ENCODE measurements at regions not wholly inside any gene's neighbourhood (a gene's known extent, or its start where the extent isn't known, plus 50 kb on each side); places are given as distances from the start of the nearest gene placed in this dataset.

DNA sequence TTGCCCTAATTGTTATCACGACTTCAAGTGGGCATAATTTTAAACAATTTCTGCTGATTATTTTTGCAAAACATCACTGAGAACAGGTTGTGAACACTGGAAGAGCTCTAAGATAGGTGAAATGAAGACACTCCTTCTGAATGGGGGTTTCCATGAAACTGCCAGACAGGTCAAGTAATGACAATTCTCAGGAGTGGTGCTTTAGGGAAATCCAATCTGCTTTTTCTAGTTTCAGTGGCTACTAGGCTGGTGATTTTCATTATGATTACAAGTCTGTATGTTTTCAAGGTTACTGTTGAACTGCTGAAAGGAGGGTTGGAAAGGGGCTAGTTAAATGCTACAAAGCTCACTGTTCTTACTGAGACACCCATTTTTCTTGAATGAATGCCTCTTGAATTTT lies 1724.2 kb downstream of the PCDH9 start:
- no peak overlapping the region for H2AFZ ChIP-seq (replicated peaks; ENCODE audit: low read length, poor library complexity)
- H3K4me1 ChIP-seq (ENCODE audit: control insufficient read depth, insufficient read depth, low read length): no peaks in the 10 kb centered on the region
- DNase-seq (no peak), ATAC-seq (ENCODE audit: low read depth) (no peak)
- H3K36me3 ChIP-seq (ENCODE audit: control insufficient read depth, insufficient read depth, low read length): no peaks in the 10 kb centered on the region
- H2AK9ac ChIP-seq (replicated peaks; ENCODE audit: low read depth, low read length, poor library complexity): no peak overlapping the region
- no peaks in the 10 kb centered on the region for H3K9me3 ChIP-seq (ENCODE audit: control insufficient read depth, insufficient read depth, low read length)
- H4K8ac ChIP-seq (ENCODE audit: low read depth in 2 of 2, low read length in 2 of 2): no peak overlapping the region
- H3K4ac ChIP-seq (ENCODE audit: low read depth, low read length): no peak overlapping the region
- in situ Hi-C loops (cut with MboI; ENCODE audit: low sequenced_read_pairs): no loop called here
- H2BK120ac ChIP-seq (ENCODE audit: low read depth, low read length): no peak overlapping the region
- no peak overlapping the region for H3K56ac ChIP-seq (ENCODE audit: extremely low read depth, insufficient read depth, low read length)
- H3K18ac ChIP-seq (ENCODE audit: low read depth, low read length): no peak overlapping the region
- H3K79me1 ChIP-seq (ENCODE audit: low read depth in 1 of 2, low read length in 2 of 2): no peaks in the 10 kb centered on the region
- H3K14ac ChIP-seq (replicated peaks; ENCODE audit: low read depth, low read length): no peak overlapping the region
- POLR2A ChIA-PET (ENCODE audit: unreplicated experiment): no interaction called here
- no TSS peak for BruUV-seq (replicated peaks)
- H4K91ac ChIP-seq (ENCODE audit: insufficient read depth, low read depth, low read length): no peak overlapping the region
- no peak overlapping the region for H3K9ac ChIP-seq (ENCODE audit: low read depth, low read length)
- CTCF ChIA-PET: no interaction called here
- no peaks in the 10 kb centered on the region for H3K27me3 ChIP-seq (ENCODE audit: control insufficient read depth, insufficient read depth, low read length)
- no CpG with 5 or more reads among the region's 1 CpG for WGBS, 2 experiments (ENCODE audit: extremely low coverage in 2 of 2, insufficient read length in 1 of 2)
- H2BK20ac ChIP-seq (ENCODE audit: low read depth, low read length): no peak overlapping the region
- TF ChIP-seq CHD1 (IDR thresholded peaks at IDR 0.05; ENCODE audit: low read depth, low read length): no peak
- TF ChIP-seq CTCF (conservative IDR thresholded peaks at IDR 0.05; ENCODE audit: low read depth, low read length): no peak
- no peak for TF ChIP-seq MAFK (IDR thresholded peaks at IDR 0.05; ENCODE audit: low read depth, low read length)
- no peak overlapping the region for H2BK15ac ChIP-seq (ENCODE audit: low read depth, low read length)
- H4K20me1 ChIP-seq (ENCODE audit: insufficient read depth, low read length): no peaks in the 10 kb centered on the region
- no peaks in the 10 kb centered on the region for H3K9me1 ChIP-seq (ENCODE audit: insufficient read depth, low read length)
- H2BK5ac ChIP-seq (ENCODE audit: low read depth, low read length, poor library complexity, severe bottlenecking): no peak overlapping the region
- H2AK5ac ChIP-seq (ENCODE audit: low read depth, low read length): no peak overlapping the region
- no peak overlapping the region for H3K4me2 ChIP-seq (ENCODE audit: low read depth, low read length)
- H3K4me3 ChIP-seq (ENCODE audit: insufficient read depth, low read depth, low read length): no peak overlapping the region
- H4K5ac ChIP-seq (ENCODE audit: low read depth, low read length): no peak overlapping the region
- intact Hi-C loops (cut with micrococcal nuclease): no loop called here
- no peak overlapping the region for H3K23ac ChIP-seq (ENCODE audit: low read depth, low read length)
- H3K27ac ChIP-seq (ENCODE audit: insufficient read depth, low read length): no peak overlapping the region
- dilution Hi-C loops (cut with HindIII; ENCODE audit: low sequenced_read_pairs, unreplicated experiment): no loop called here
